Uterus (tissue), 3 donors: ENCODE measurements at regions not wholly inside any gene's neighbourhood (a gene's known extent, or its start where the extent isn't known, plus 50 kb on each side); places are given as distances from the start of the nearest gene placed in this dataset.
"Not testable (repeated sequence)": the region's sequence is repeated elsewhere in the genome, so short reads cannot be mapped to it uniquely, and the experiment has no call there.

Experiments
- DNase-seq, 2 donors: peaks; one replicate each; pipeline ENCODE4 v3.0.0-alpha.2; 2019 to 2020
- H3K27ac ChIP-seq, 2 donors: fragments of 200-600 bp; sonication (generic); 1 replicate in 1 of 2; 2 replicates in 1 of 2; pipeline ENCODE4 v1.5.1; 2016 to 2018
- H3K27me3 ChIP-seq, 2 donors: fragments of 200-600 bp; sonication (generic); one replicate each; pipeline ENCODE4 v1.5.1; 2018 to 2019; ENCODE audit warnings: control low read depth in 1 of 2
- H3K36me3 ChIP-seq, 2 donors: fragments of 200-600 bp; sonication (generic); one replicate each; pipeline ENCODE4 v1.5.1; 2019; ENCODE audit warnings: control low read depth in 1 of 2
- H3K4me1 ChIP-seq, 2 donors: fragments of 200-600 bp; sonication (generic); one replicate each; pipeline ENCODE4 v1.5.1; 2018 to 2019; ENCODE audit warnings: control low read depth in 1 of 2
- H3K4me3 ChIP-seq, 2 donors: fragments of 200-600 bp; sonication (generic); 1 replicate in 1 of 2; 2 replicates in 1 of 2; pipeline ENCODE4 v1.5.1; 2018 to 2019; ENCODE audit warnings: mild to moderate bottlenecking in 1 of 2
- H3K9me3 ChIP-seq, 2 donors: fragments of 200-600 bp; sonication (generic); one replicate each; pipeline ENCODE4 v1.5.1; 2019; ENCODE audit warnings: control low read depth in 1 of 2
- CTCF ChIP-seq, 4 experiments: fragments of 200-600 bp in 2 of 4; fragments of 450-650 bp in 2 of 4; sonication (generic) in 2 of 4; IDR thresholded peaks; one replicate each; pipeline ENCODE4 v1.5.1; 2016 to 2019; ENCODE audit warnings: antibody characterized with exemption in 4 of 4, mild to moderate bottlenecking in 2 of 4, moderate library complexity in 1 of 4
- POLR2A ChIP-seq, 2 donors: fragments of 450-650 bp; IDR thresholded peaks; one replicate each; pipeline ENCODE4 v1.6.1; 2016; ENCODE audit warnings: antibody characterized with exemption in 2 of 2, mild to moderate bottlenecking in 1 of 2, moderate library complexity in 1 of 2
- intact Hi-C: fragments of 100-400 bp; cut with DNase I; formaldehyde crosslinking; loops from one replicate; pipeline ENCODE4 v1.15.1; 2023; ENCODE audit warnings: low total_unique reads
- donor health status: DM: yes; HTN: yes; CAD: no.

DNA sequence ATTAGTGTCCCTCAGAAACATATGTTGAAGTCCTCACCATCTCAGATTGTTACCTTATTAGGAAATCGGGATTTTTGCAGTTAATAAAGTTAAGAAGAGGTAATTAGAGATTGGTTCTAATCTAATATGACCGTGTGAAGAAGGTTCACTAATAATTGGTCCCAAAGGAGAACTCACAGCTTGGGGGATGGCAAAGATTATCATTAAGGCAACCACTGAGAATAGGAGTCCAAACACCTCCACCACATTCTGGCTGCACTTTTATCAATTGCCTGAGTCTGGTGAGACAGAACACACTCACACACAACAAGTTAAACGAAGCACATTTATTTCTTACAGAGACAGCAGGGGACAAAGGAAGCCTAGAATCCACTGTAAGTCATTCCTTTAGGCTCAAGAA lies 94.9 kb upstream of the PRDM9 start:
- no peak overlapping the region for H3K4me3 ChIP-seq
- DNase-seq: no peak
- TF ChIP-seq CTCF (IDR thresholded peaks at IDR 0.05) (no peak), POLR2A (IDR thresholded peaks at IDR 0.05) (no peak)
- no peaks in the 10 kb centered on the region for H3K9me3 ChIP-seq
- no peaks in the 10 kb centered on the region for H3K4me1 ChIP-seq
- H3K36me3 ChIP-seq: no peaks in the 10 kb centered on the region
- intact Hi-C loops: no loop called here
- H3K27ac ChIP-seq: no peak overlapping the region
- no peaks in the 10 kb centered on the region for H3K27me3 ChIP-seq

- no peaks in the 10 kb centered on the region for H3K36me3 ChIP-seq
- intact Hi-C loops: no loop called here
- TF ChIP-seq POLR2A (IDR thresholded peaks at IDR 0.05) (no peak), CTCF (IDR thresholded peaks at IDR 0.05) (no peak)
- no peak overlapping the region for H3K27ac ChIP-seq
- no peaks in the 10 kb centered on the region for H3K4me1 ChIP-seq
- H3K4me3 ChIP-seq: no peak overlapping the region
- H3K9me3 ChIP-seq: no peaks in the 10 kb centered on the region
- no peaks in the 10 kb centered on the region for H3K27me3 ChIP-seq
- DNase-seq: no peak
These were observed 95.4 kb upstream of the PRDM9 start for GRCh38 chr5:23411994-23412393.

GRCh38 chr5:23411200-23411599 lies 96.2 kb upstream of the PRDM9 start:
- Histone ChIP-seq H3K9me3 (no peaks in the 10 kb centered on the region), H3K27ac (no peak overlapping the region), H3K36me3 (no peaks in the 10 kb centered on the region), H3K27me3 (no peaks in the 10 kb centered on the region), H3K4me1 (no peaks in the 10 kb centered on the region), H3K4me3 (no peak overlapping the region)
- DNase-seq: no peak
- TF ChIP-seq POLR2A (IDR thresholded peaks at IDR 0.05) (no peak), CTCF (IDR thresholded peaks at IDR 0.05) (no peak)
- intact Hi-C loops: no loop called here

DNA sequence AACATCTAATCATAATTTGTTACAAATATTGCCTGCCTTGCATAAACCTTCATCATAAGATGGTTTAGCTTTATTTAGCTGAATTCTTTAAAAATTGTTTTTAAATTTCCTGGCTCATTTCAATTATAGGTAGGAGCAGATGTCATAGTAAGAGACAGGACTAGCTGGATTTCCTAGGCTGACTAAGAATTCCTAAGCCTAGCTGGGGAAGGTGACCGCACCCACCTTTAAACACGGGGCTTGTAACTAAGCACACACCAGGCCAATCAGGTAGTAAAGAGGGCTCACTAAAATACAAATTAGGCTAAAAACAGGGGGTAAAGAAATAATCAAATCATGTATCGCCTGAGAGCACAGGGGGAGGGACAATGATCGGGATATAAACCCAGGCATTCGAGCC lies 96.6 kb upstream of the PRDM9 start:
- H3K9me3 ChIP-seq, intact Hi-C loops, H3K27ac ChIP-seq, H3K36me3 ChIP-seq, H3K4me1 ChIP-seq, DNase-seq, H3K27me3 ChIP-seq, H3K4me3 ChIP-seq: not testable (repeated sequence)

- no peaks in the 10 kb centered on the region for H3K27me3 ChIP-seq
- H3K4me1 ChIP-seq: no peaks in the 10 kb centered on the region
- no peak for DNase-seq
- intact Hi-C loops: no loop called here
- H3K4me3 ChIP-seq: no peak overlapping the region
- H3K27ac ChIP-seq: no peak overlapping the region
- TF ChIP-seq POLR2A (IDR thresholded peaks at IDR 0.05) (no peak), CTCF (IDR thresholded peaks at IDR 0.05) (no peak)
- no peaks in the 10 kb centered on the region for H3K36me3 ChIP-seq
- no peaks in the 10 kb centered on the region for H3K9me3 ChIP-seq
These were observed 101.9 kb upstream of the PRDM9 start for GRCh38 chr5:23405316-23406068.

DNA sequence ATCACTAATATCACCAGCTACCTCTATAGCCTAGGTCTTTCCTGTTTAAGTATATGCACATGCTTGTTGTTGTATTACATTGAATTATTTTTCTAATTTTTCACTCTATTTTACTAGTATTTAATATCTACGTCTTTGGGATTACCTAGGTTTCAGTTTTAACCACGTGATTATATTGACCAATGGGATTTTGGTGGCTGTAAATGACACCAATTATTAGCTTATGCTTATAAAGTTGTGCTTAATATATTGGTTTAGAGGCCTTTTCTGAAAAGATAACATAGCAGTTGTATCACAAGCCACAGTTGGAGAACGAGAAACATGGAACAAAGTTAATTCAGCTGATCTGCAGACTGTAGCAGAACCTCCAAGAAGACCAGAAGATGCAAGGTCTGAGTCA lies 104.8 kb upstream of the PRDM9 start:
- Histone ChIP-seq H3K4me1 (no peaks in the 10 kb centered on the region), H3K9me3 (no peaks in the 10 kb centered on the region), H3K27me3 (no peaks in the 10 kb centered on the region), H3K27ac (no peak overlapping the region), H3K4me3 (no peak overlapping the region), H3K36me3 (no peaks in the 10 kb centered on the region)
- TF ChIP-seq POLR2A (IDR thresholded peaks at IDR 0.05) (no peak), CTCF (IDR thresholded peaks at IDR 0.05) (no peak)
- DNase-seq: no peak
- intact Hi-C loops: no loop called here
